ENCODE measurements at regions not wholly inside any gene's neighbourhood (a gene's known extent, or its start where the extent isn't known, plus 50 kb on each side); places are given as distances from the start of the nearest gene placed in this dataset.

DNA sequence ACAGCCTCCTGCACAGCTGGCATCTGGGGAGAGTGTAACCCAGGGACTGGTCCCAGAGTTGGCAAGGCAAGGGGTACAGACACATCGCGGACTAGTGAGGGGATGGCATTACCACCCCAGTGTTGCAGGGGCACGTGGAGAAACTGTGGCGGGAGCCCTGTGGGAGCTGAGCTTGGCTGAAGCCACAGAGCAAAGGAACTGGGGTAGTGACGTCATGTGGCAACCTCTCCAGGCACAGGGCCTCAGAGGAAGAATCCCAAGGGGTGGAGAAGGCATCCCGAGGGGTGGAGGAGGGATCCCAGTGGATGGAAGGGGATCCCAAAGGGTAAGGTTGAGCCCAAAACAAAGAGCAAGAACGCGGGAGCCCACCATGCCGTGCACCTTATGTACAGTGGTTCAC is 70.1 kb downstream of the GSC start:
- H3K4me3 ChIP-seq (ENCODE audit: low read length): no peak overlapping the region
- TF ChIP-seq, protein P1, sequence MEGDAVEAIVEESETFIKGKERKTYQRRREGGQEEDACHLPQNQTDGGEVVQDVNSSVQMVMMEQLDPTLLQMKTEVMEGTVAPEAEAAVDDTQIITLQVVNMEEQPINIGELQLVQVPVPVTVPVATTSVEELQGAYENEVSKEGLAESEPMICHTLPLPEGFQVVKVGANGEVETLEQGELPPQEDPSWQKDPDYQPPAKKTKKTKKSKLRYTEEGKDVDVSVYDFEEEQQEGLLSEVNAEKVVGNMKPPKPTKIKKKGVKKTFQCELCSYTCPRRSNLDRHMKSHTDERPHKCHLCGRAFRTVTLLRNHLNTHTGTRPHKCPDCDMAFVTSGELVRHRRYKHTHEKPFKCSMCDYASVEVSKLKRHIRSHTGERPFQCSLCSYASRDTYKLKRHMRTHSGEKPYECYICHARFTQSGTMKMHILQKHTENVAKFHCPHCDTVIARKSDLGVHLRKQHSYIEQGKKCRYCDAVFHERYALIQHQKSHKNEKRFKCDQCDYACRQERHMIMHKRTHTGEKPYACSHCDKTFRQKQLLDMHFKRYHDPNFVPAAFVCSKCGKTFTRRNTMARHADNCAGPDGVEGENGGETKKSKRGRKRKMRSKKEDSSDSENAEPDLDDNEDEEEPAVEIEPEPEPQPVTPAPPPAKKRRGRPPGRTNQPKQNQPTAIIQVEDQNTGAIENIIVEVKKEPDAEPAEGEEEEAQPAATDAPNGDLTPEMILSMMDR (IDR thresholded peaks at IDR 0.05): no peak
- Mint-ChIP-seq H3K9me3 (no peaks in the 10 kb centered on the region), H3K27ac (no peak overlapping the region), H3K4me1 (ENCODE audit: low read depth) (no peaks in the 10 kb centered on the region), H3K4me3 (no peak overlapping the region), H3K36me3 (ENCODE audit: low read depth) (no peaks in the 10 kb centered on the region), H3K27me3 (peaks cover 6% of the 10 kb centered on the region)
- H3K27me3 ChIP-seq (ENCODE audit: control insufficient read depth in 1 of 2, insufficient read depth in 2 of 2, low read length in 2 of 2): no peaks in the 10 kb centered on the region
- no peak for DNase-seq
- ChIA-PET POLR2A (no interaction called here), CTCF (no interaction called here)
- H3K4me1 ChIP-seq (ENCODE audit: insufficient read depth, low read length): no peaks in the 10 kb centered on the region
- ATAC-seq (ENCODE audit: poor library complexity): no peak
- intact Hi-C loops (cut with DNase I, micrococcal nuclease): no loop called here
- no peaks in the 10 kb centered on the region for H3K36me3 ChIP-seq (ENCODE audit: insufficient read depth, low read length)
- H3K27ac ChIP-seq (ENCODE audit: low read depth in 1 of 2, low read length in 2 of 2): no peak overlapping the region
- no peaks in the 10 kb centered on the region for H3K9me3 ChIP-seq (ENCODE audit: control insufficient read depth in 1 of 2, insufficient read depth in 1 of 2, low read length in 2 of 2)

DNA sequence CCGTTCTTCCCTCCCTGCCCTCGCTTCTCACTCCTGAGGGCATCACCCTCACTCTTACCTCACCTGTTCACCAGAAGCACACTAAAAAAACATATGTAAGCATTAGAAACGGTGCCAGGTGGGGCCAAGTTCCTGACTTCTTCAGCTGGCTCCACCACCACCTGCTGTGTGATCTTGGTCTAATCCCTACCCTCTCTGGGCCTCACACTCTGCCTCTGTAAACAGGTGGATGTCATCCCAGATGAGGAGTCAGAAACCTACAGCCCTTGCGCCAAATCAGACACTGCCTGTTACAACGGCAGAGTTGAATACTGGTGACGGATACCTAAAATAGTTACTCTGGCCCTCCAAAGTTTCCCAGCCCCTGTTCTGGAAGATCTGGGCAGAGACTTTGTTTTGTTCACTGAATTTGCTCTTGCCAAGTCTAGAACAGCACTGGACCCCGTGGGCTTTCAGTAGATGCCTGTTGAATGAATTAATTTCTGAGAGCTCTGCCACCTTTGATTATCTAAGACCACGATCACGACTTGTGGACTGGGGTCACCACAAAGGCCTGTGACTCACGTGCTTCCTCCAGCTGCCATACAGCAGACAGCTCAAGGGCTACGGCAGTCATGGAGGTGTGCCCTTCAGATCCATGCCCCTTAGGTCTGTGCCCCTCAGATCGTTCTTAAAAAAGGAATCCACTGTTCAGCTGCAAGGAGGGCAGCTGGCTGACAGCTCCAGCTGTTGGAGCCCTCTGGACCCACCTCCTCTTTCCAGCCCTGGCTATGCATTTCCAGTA is 71.9 kb downstream of the GSC start:
- intact Hi-C loops (cut with DNase I, micrococcal nuclease): no loop called here
- Mint-ChIP-seq H3K27ac (no peak overlapping the region), H3K4me1 (ENCODE audit: low read depth) (no peaks in the 10 kb centered on the region), H3K36me3 (ENCODE audit: low read depth) (no peaks in the 10 kb centered on the region), H3K4me3 (no peak overlapping the region), H3K9me3 (no peaks in the 10 kb centered on the region), H3K27me3 (peaks cover 6% of the 10 kb centered on the region)
- Histone ChIP-seq H3K27me3 (ENCODE audit: control insufficient read depth in 1 of 2, insufficient read depth in 2 of 2, low read length in 2 of 2) (no peaks in the 10 kb centered on the region), H3K4me1 (ENCODE audit: insufficient read depth, low read length) (no peaks in the 10 kb centered on the region), H3K27ac (ENCODE audit: low read depth in 1 of 2, low read length in 2 of 2) (no peak overlapping the region), H3K4me3 (ENCODE audit: low read length) (no peak overlapping the region), H3K36me3 (ENCODE audit: insufficient read depth, low read length) (no peaks in the 10 kb centered on the region), H3K9me3 (ENCODE audit: control insufficient read depth in 1 of 2, insufficient read depth in 1 of 2, low read length in 2 of 2) (no peaks in the 10 kb centered on the region)
- POLR2A ChIA-PET: interaction anchor here (0.8 kb wide), 1 partner anchor 1217 kb away, joined by 3 read pairs; no protein-coding TSS in a partner anchor
- TF ChIP-seq, protein P1 (IDR thresholded peaks at IDR 0.05): no peak
- CTCF ChIA-PET: no interaction called here
- ATAC-seq (ENCODE audit: poor library complexity) (no peak), DNase-seq (no peak)

DNA sequence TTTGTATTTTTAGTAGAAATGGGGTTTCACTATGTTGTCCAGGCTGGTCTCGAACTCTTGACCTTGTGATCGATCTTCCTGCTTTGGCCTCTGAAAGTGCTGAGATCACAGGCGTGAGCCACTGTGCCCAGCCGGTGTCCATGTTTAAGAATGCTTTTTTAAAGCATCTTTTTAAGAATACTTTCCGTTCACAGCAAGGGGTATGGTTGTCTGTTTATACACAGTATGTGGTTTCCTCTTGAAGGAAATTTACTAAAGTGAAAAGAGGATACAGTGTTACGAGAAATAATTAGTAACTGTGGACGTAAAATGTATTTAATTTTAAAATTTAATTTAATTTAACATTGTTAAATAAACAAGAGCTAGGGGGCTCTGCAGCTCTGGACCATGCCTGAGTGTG is 73.4 kb downstream of the GSC start:
- CTCF ChIA-PET: no interaction called here
- ATAC-seq (ENCODE audit: poor library complexity) (no peak), DNase-seq (no peak)
- TF ChIP-seq, protein P1 (IDR thresholded peaks at IDR 0.05): no peak
- intact Hi-C loops (cut with DNase I, micrococcal nuclease): no loop called here
- no peaks in the 10 kb centered on the region for H3K4me1 ChIP-seq (ENCODE audit: insufficient read depth, low read length)
- Mint-ChIP-seq H3K27ac (no peak overlapping the region), H3K27me3 (peaks cover 6% of the 10 kb centered on the region), H3K36me3 (ENCODE audit: low read depth) (no peaks in the 10 kb centered on the region), H3K4me3 (no peak overlapping the region), H3K4me1 (ENCODE audit: low read depth) (no peaks in the 10 kb centered on the region), H3K9me3 (no peaks in the 10 kb centered on the region)
- no peak overlapping the region for H3K4me3 ChIP-seq (ENCODE audit: low read length)
- H3K36me3 ChIP-seq (ENCODE audit: insufficient read depth, low read length): no peaks in the 10 kb centered on the region
- H3K27ac ChIP-seq (ENCODE audit: low read depth in 1 of 2, low read length in 2 of 2): no peak overlapping the region
- no peaks in the 10 kb centered on the region for H3K27me3 ChIP-seq (ENCODE audit: control insufficient read depth in 1 of 2, insufficient read depth in 2 of 2, low read length in 2 of 2)
- POLR2A ChIA-PET: no interaction called here
- H3K9me3 ChIP-seq (ENCODE audit: control insufficient read depth in 1 of 2, insufficient read depth in 1 of 2, low read length in 2 of 2): no peaks in the 10 kb centered on the region

All from CD4-positive, alpha-beta T cell (primary cell).